AG04450 (cell line): ENCODE measurements at regions not wholly inside any gene's neighbourhood (a gene's known extent, or its start where the extent isn't known, plus 50 kb on each side); places are given as distances from the start of the nearest gene placed in this dataset.
"Not testable (repeated sequence)": the region's sequence is repeated elsewhere in the genome, so short reads cannot be mapped to it uniquely, and the experiment has no call there.

Source experiments
- CTCF ChIA-PET: fragments of 300-600, 350-600 bp; formaldehyde crosslinking; extraction: SDS; loops from one replicate; lab custom pipeline; 2022; ENCODE audit warnings: antibody characterized with exemption, inconsistent platforms; lab: Charles Lee
- POLR2A ChIA-PET: fragments of 350-600 bp; formaldehyde crosslinking; extraction: SDS; loops from one replicate; lab custom pipeline; 2021; ENCODE audit warnings: antibody characterized with exemption, inconsistent platforms; lab: Yijun Ruan, JAX
- DNase-seq: peaks from one replicate; pipeline ENCODE4 v3.0.0-alpha.2; 2011; ENCODE audit warnings: low read depth, low spot score
- H3K27ac ChIP-seq: one replicate; pipeline ENCODE4 v1.5.1; 2012; ENCODE audit warnings: low read depth, low read length, control low read depth
- H3K27me3 ChIP-seq: one replicate; pipeline ENCODE4 v1.6.0; 2012; ENCODE audit warnings: low read length; ENCODE audit not compliant: control insufficient read depth, insufficient read depth
- H3K4me3 ChIP-seq: 2 replicates; pipeline ENCODE4 v1.5.1; 2011; ENCODE audit warnings: mild to moderate bottlenecking, low read depth, low read length, control low read depth
- H3K9me3 ChIP-seq: 2 replicates; pipeline ENCODE4 v1.5.1; 2012; ENCODE audit warnings: low read length; ENCODE audit not compliant: control insufficient read depth, insufficient read depth
- CTCF ChIP-seq: IDR thresholded peaks from 2 replicates; pipeline ENCODE4 v1.5.1; 2011; ENCODE audit warnings: low read depth, low read length, control low read depth, inconsistent platforms

- Histone ChIP-seq H3K9me3 (no peaks in the 10 kb centered on the region; the same call in 1 of the 2 replicates), H3K27me3 (no peaks in the 10 kb centered on the region), H3K4me3 (no peak overlapping the region), H3K27ac (no peak overlapping the region)
- no peak for TF ChIP-seq CTCF
- ChIA-PET CTCF (no interaction called here), POLR2A (no interaction called here)
- no peak for DNase-seq
Measured at GRCh38 chr17:27105636-27106035, 188.3 kb upstream of the WSB1 start.

- Histone ChIP-seq H3K4me3 (no peak overlapping the region), H3K27ac (no peak overlapping the region), H3K27me3 (no peaks in the 10 kb centered on the region), H3K9me3 (no peaks in the 10 kb centered on the region; the same call in 1 of the 2 replicates)
- ChIA-PET POLR2A (no interaction called here), CTCF (no interaction called here)
- no peak for DNase-seq
- no peak for TF ChIP-seq CTCF
Measured at GRCh38 chr17:27106347-27106981, 187.4 kb upstream of the WSB1 start.

GRCh38 chr17:27106982-27107360, 186.9 kb upstream of the WSB1 start:
- CTCF ChIA-PET = no interaction called here
- H3K27ac ChIP-seq = no peak overlapping the region
- H3K9me3 ChIP-seq = no peaks in the 10 kb centered on the region; the same call in 1 of the 2 replicates
- H3K27me3 ChIP-seq = no peaks in the 10 kb centered on the region
- no peak for TF ChIP-seq CTCF
- H3K4me3 ChIP-seq = no peak overlapping the region
- POLR2A ChIA-PET = no interaction called here
- DNase-seq = no peak

- H3K4me3 ChIP-seq, DNase-seq, H3K27me3 ChIP-seq, CTCF ChIA-PET, POLR2A ChIA-PET, H3K27ac ChIP-seq, H3K9me3 ChIP-seq: not testable (repeated sequence)
Measured at GRCh38 chr17:27107386-27108328, 186.3 kb upstream of the WSB1 start.

GRCh38 chr17:27109346-27109745, 184.6 kb upstream of the WSB1 start:
- ChIA-PET POLR2A (no interaction called here), CTCF (no interaction called here)
- H3K9me3 ChIP-seq = no peaks in the 10 kb centered on the region; the same call in 1 of the 2 replicates
- H3K4me3 ChIP-seq = no peak overlapping the region
- H3K27me3 ChIP-seq = no peaks in the 10 kb centered on the region
- no peak for TF ChIP-seq CTCF
- no peak overlapping the region for H3K27ac ChIP-seq
- DNase-seq = no peak
